Lung (tissue), 11 donors: ENCODE measurements at regions not wholly inside any gene's neighbourhood (a gene's known extent, or its start where the extent isn't known, plus 50 kb on each side); places are given as distances from the start of the nearest gene placed in this dataset.

ENCODE experiments used
- ATAC-seq: fragments of 200-7000 bp; cut with Tn5 transposase; one replicate; pipeline ENCODE4 v1.9.1; 2020; ENCODE audit warnings: moderate number of reproducible peaks; ENCODE audit not compliant: insufficient read depth, low FRiP score
- DNase-seq, 3 donors: peaks; one replicate each; pipeline ENCODE4 v3.0.0-alpha.2; 2013 to 2017
- H3K27ac ChIP-seq, 2 donors: one replicate each; pipeline ENCODE4 v1.5.1; 2013; ENCODE audit warnings: mild to moderate bottlenecking in 2 of 2, moderate library complexity in 2 of 2, control low read depth in 1 of 2, inconsistent platforms in 1 of 2, low read depth in 1 of 2, low read length in 1 of 2
- H3K27me3 ChIP-seq, 3 donors: one replicate each; pipeline ENCODE4 v1.5.1; 2013; ENCODE audit warnings: low read length in 2 of 3; ENCODE audit not compliant: control insufficient read depth in 3 of 3, insufficient read depth in 3 of 3
- H3K36me3 ChIP-seq, 4 donors: one replicate each; pipeline ENCODE4 v1.5.1; 2013; ENCODE audit warnings: low read length in 4 of 4, mild to moderate bottlenecking in 1 of 4, moderate library complexity in 1 of 4; ENCODE audit not compliant: control insufficient read depth in 4 of 4, insufficient read depth in 4 of 4
- H3K4me1 ChIP-seq, 5 donors: one replicate each; pipeline ENCODE4 v1.5.1; 2013; ENCODE audit warnings: low read length in 5 of 5, mild to moderate bottlenecking in 2 of 5, moderate library complexity in 1 of 5; ENCODE audit not compliant: control insufficient read depth in 5 of 5, insufficient read depth in 5 of 5
- H3K4me3 ChIP-seq: one replicate; pipeline ENCODE4 v1.5.1; 2013; ENCODE audit warnings: mild to moderate bottlenecking, control low read depth, moderate library complexity
- H3K9ac ChIP-seq, 2 donors: one replicate each; pipeline ENCODE4 v1.5.1; 2013; ENCODE audit warnings: low read length in 2 of 2, control low read depth in 1 of 2; ENCODE audit not compliant: insufficient read depth in 1 of 2
- H3K9me3 ChIP-seq, 4 donors: one replicate each; pipeline ENCODE4 v1.5.1; 2013; ENCODE audit warnings: low read length in 3 of 4, mild to moderate bottlenecking in 1 of 4, moderate library complexity in 1 of 4; ENCODE audit not compliant: control insufficient read depth in 4 of 4, insufficient read depth in 3 of 4
- CTCF ChIP-seq: IDR thresholded peaks from 2 replicates; pipeline ENCODE4 v1.5.1; 2012; ENCODE audit warnings: mild to moderate bottlenecking; ENCODE audit errors: control extremely low read depth, extremely low read depth
- WGBS, 2 donors: extraction: QIAGEN DNeasy Blood & Tissue Kit; methylation state at CpG; one replicate each; pipeline ENCODE4 v1.1.7; 2013; 5-methylcytosine and 5-hydroxymethylcytosine counted together
- donor health status: control.
- donor health status: control.
- donor health status: Bipolar disorder and iron deficiency.
- donor health status: healthy.
- donor health status: DM: yes; HTN: yes; CAD: no.

DNA sequence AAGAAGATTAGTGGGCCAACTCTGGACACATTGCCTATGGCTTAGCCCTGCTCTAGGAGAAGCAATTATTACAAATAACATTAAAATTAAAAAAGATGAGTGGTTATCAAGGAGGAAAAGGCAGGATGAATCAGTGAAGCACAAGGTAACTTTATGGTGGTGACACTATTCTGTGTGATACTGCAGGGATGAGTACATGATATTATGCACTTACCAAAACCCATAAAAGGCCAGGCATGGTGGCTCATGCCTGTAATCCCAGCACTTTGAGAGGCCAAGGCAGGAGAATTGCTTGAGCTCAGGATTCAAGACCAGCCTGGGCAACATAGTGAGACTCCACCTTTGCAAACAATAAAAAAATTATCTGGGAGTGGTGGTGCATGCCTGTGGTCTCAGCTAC is 344.3 kb upstream of the CDIN1 start:
- H3K4me1 ChIP-seq, result no peaks in the 10 kb centered on the region
- H3K9me3 ChIP-seq, result peaks cover 0 to 5% (median 0%) of the 10 kb centered on the region in 4 donors
- H3K4me3 ChIP-seq, result no peak overlapping the region
- no peaks in the 10 kb centered on the region for H3K36me3 ChIP-seq
- ATAC-seq (no peak), DNase-seq (no peak)
- no peak for TF ChIP-seq CTCF
- no peak overlapping the region for H3K27ac ChIP-seq
- H3K27me3 ChIP-seq, result no peaks in the 10 kb centered on the region
- H3K9ac ChIP-seq, result no peak overlapping the region

GRCh38 chr15:36239509-36239908 is 339.9 kb upstream of the CDIN1 start:
- DNase-seq, result no peak
- Histone ChIP-seq H3K36me3 (no peaks in the 10 kb centered on the region), H3K9me3 (peaks cover 0 to 3% (median 0%) of the 10 kb centered on the region in 4 donors), H3K27me3 (no peaks in the 10 kb centered on the region), H3K4me1 (no peaks in the 10 kb centered on the region), H3K4me3 (no peak overlapping the region), H3K9ac (no peak overlapping the region), H3K27ac (no peak overlapping the region)
- ATAC-seq, result no peak
- 83 to 87% methylated on average over 1 of the region's 1 CpG for WGBS, 2 donors
- TF ChIP-seq CTCF, result no peak

DNA sequence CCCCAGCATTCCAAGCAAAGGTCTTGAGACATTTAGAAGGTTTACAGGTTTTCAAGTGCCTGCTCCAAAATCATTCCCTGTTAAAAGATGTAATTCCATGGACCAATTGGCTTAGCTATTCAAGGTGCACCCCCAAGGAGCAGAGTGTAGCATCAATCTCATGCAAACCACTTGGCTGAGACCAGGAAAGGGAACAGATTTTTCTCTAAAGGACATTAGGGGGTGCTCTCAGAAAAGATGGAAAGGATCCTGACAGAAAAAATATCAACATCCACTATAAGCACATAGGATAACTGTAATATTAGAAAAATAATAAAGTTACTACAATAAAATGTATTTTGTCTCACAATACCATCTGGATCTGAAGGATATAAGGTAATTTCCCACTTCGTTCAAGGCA is 328.0 kb upstream of the CDIN1 start:
- no peak overlapping the region for H3K9ac ChIP-seq
- peaks cover 0 to 2% (median 0%) of the 10 kb centered on the region in 4 donors for H3K9me3 ChIP-seq
- TF ChIP-seq CTCF, result no peak
- no peak overlapping the region for H3K27ac ChIP-seq
- no peak for ATAC-seq
- no peak for DNase-seq
- 80 to 89% methylated on average over 1 of the region's 1 CpG for WGBS, 2 donors
- peaks cover 0 to 3% (median 0%) of the 10 kb centered on the region in 5 donors for H3K4me1 ChIP-seq
- no peaks in the 10 kb centered on the region for H3K36me3 ChIP-seq
- H3K4me3 ChIP-seq, result no peak overlapping the region
- peaks cover 0 to 3% (median 2%) of the 10 kb centered on the region in 3 donors for H3K27me3 ChIP-seq

DNA sequence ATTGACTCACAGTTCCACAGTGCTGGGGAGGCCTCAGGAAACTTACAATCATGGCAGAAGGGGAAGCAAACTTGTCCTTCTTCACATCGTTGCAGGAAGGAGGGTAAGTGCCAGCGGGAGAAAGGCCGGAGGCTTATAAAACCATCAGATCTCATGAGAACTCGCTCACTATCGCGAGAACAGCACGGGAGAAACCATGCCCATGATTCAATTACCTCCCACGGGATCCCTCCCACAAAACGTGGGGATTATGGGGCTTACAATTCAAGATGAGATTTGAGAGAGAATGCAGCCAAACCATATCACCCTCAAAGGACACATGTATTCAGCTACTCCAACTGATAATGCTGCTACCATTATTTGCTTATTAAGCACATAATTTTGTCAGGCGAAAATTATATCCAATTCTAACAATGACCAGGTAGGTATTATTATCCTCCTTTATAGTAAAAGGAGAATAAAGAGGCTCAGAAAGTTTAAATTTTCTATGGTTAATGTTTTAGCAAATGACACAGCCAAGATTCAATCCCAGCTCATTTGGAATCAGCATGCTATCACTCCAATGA is 327.2 kb upstream of the CDIN1 start:
- peaks cover 0 to 2% (median 0%) of the 10 kb centered on the region in 4 donors for H3K9me3 ChIP-seq
- no peaks in the 10 kb centered on the region for H3K36me3 ChIP-seq
- H3K4me3 ChIP-seq, result no peak overlapping the region
- H3K4me1 ChIP-seq, result peaks cover 0 to 3% (median 0%) of the 10 kb centered on the region in 5 donors
- H3K27ac ChIP-seq, result no peak overlapping the region
- peaks cover 0 to 3% (median 2%) of the 10 kb centered on the region in 3 donors for H3K27me3 ChIP-seq
- no peak overlapping the region for H3K9ac ChIP-seq
- no peak for ATAC-seq
- no peak for DNase-seq
- TF ChIP-seq CTCF, result no peak
- WGBS, 2 donors, result 90 to 92% methylated on average over 10 of the region's 10 CpGs
